ENCODE measurements at regions not wholly inside any gene's neighbourhood (a gene's known extent, or its start where the extent isn't known, plus 50 kb on each side); places are given as distances from the start of the nearest gene placed in this dataset.

GRCh38 chr3:104711406-104711805 is 655.3 kb upstream of the ALCAM start:
- FAIRE-seq, result no peak

- no peak for FAIRE-seq
Measured at GRCh38 chr3:104715972-104716371, 650.7 kb upstream of the ALCAM start.

GRCh38 chr3:104717828-104718196 is 648.9 kb upstream of the ALCAM start:
- FAIRE-seq, result no peak

- FAIRE-seq, result no peak
Measured at GRCh38 chr3:104723000-104723399, 643.7 kb upstream of the ALCAM start.

- FAIRE-seq, result no peak
Measured at GRCh38 chr3:104731074-104731473, 635.6 kb upstream of the ALCAM start.

- FAIRE-seq, result no peak
Measured at GRCh38 chr3:104734627-104735026, 632.1 kb upstream of the ALCAM start.

- no peak for FAIRE-seq
Measured at GRCh38 chr3:104735691-104736090, 631.0 kb upstream of the ALCAM start.

- FAIRE-seq, result no peak
Measured at GRCh38 chr3:104738271-104738670, 628.4 kb upstream of the ALCAM start.

GRCh38 chr3:104740874-104741379 is 625.8 kb upstream of the ALCAM start:
- no peak for FAIRE-seq

GRCh38 chr3:104742044-104742443 is 624.7 kb upstream of the ALCAM start:
- no peak for FAIRE-seq

- FAIRE-seq, result no peak
Measured at GRCh38 chr3:104745313-104745712, 621.4 kb upstream of the ALCAM start.

- no peak for FAIRE-seq
Measured at GRCh38 chr3:104746056-104746455, 620.7 kb upstream of the ALCAM start.

GRCh38 chr3:104750581-104750980 is 616.1 kb upstream of the ALCAM start:
- no peak for FAIRE-seq

GRCh38 chr3:104755791-104756190 is 610.9 kb upstream of the ALCAM start:
- no peak for FAIRE-seq

GRCh38 chr3:104763007-104763406 is 603.7 kb upstream of the ALCAM start:
- no peak for FAIRE-seq

- FAIRE-seq, result no peak
Measured at GRCh38 chr3:104764496-104764895, 602.2 kb upstream of the ALCAM start.

GRCh38 chr3:104768886-104769285 is 597.8 kb upstream of the ALCAM start:
- FAIRE-seq, result no peak

GRCh38 chr3:104779324-104779723 is 587.4 kb upstream of the ALCAM start:
- FAIRE-seq, result no peak

- FAIRE-seq, result no peak
Measured at GRCh38 chr3:104781112-104781511, 585.6 kb upstream of the ALCAM start.

- no peak for FAIRE-seq
Measured at GRCh38 chr3:104785947-104786346, 580.8 kb upstream of the ALCAM start.

- no peak for FAIRE-seq
Measured at GRCh38 chr3:104787306-104787705, 579.4 kb upstream of the ALCAM start.

- FAIRE-seq, result no peak
Measured at GRCh38 chr3:104788807-104789206, 577.9 kb upstream of the ALCAM start.

- no peak for FAIRE-seq
Measured at GRCh38 chr3:104791331-104791730, 575.4 kb upstream of the ALCAM start.

GRCh38 chr3:104796556-104796955 is 570.2 kb upstream of the ALCAM start:
- FAIRE-seq, result no peak

GRCh38 chr3:104805042-104805441 is 561.7 kb upstream of the ALCAM start:
- no peak for FAIRE-seq

GRCh38 chr3:104805508-104805907 is 561.2 kb upstream of the ALCAM start:
- no peak for FAIRE-seq

Measured in colon (tissue), 2 donors.